Mesenchymal stem cell (in vitro differentiated cells and primary cell): ENCODE measurements at regions not wholly inside any gene's neighbourhood (a gene's known extent, or its start where the extent isn't known, plus 50 kb on each side); places are given as distances from the start of the nearest gene placed in this dataset.

Experiments used
- DNase-seq: peaks from one replicate; pipeline ENCODE4 v3.0.0-alpha.2; 2013
- H2AFZ ChIP-seq: one replicate; pipeline ENCODE4 v1.6.1; 2013; ENCODE audit warnings: low read depth, mild to moderate bottlenecking, control low read depth, inconsistent platforms, low read length, moderate library complexity
- H2AK5ac ChIP-seq: 2 replicates; pipeline ENCODE4 v1.6.1; 2013; ENCODE audit warnings: low read length, moderate library complexity, mild to moderate bottlenecking, inconsistent platforms; ENCODE audit not compliant: severe bottlenecking
- H2BK120ac ChIP-seq: one replicate; pipeline ENCODE4 v1.6.1; 2013; ENCODE audit warnings: low read depth, mild to moderate bottlenecking, inconsistent platforms, low read length, moderate library complexity
- H2BK12ac ChIP-seq, 2 experiments: one replicate each; pipeline ENCODE4 v1.6.1; 2013; ENCODE audit warnings: inconsistent platforms in 2 of 2, low read length in 2 of 2, mild to moderate bottlenecking in 2 of 2, moderate library complexity in 2 of 2, control low read depth in 1 of 2
- H2BK15ac ChIP-seq: one replicate; pipeline ENCODE4 v1.6.1; 2013; ENCODE audit warnings: mild to moderate bottlenecking, low read depth, inconsistent platforms; ENCODE audit not compliant: poor library complexity, severe bottlenecking
- H2BK5ac ChIP-seq: 2 replicates; pipeline ENCODE4 v1.6.1; 2013; ENCODE audit warnings: low read depth, mild to moderate bottlenecking, low read length, control low read depth, inconsistent platforms; ENCODE audit not compliant: poor library complexity, severe bottlenecking
- H3K14ac ChIP-seq, 2 experiments: one replicate each; pipeline ENCODE4 v1.6.1; 2013; ENCODE audit warnings: inconsistent platforms in 2 of 2, low read length in 2 of 2, control low read depth in 1 of 2, mild to moderate bottlenecking in 1 of 2, moderate library complexity in 1 of 2
- H3K18ac ChIP-seq, 2 experiments: one replicate each; pipeline ENCODE4 v1.6.1; 2013; ENCODE audit warnings: inconsistent platforms in 2 of 2, low read length in 2 of 2, control low read depth in 1 of 2, low read depth in 1 of 2, mild to moderate bottlenecking in 1 of 2
- H3K23ac ChIP-seq, 2 experiments: one replicate each; pipeline ENCODE4 v1.6.1; 2013; ENCODE audit warnings: inconsistent platforms in 2 of 2, low read length in 2 of 2, mild to moderate bottlenecking in 2 of 2, moderate library complexity in 2 of 2, control low read depth in 1 of 2
- H3K27ac ChIP-seq: 2 replicates; pipeline ENCODE4 v1.5.1; 2013; ENCODE audit warnings: mild to moderate bottlenecking, moderate library complexity, low read length, control low read depth, inconsistent platforms; ENCODE audit not compliant: poor library complexity, severe bottlenecking
- H3K27me3 ChIP-seq, 2 experiments: 2 replicates each; pipeline versions ENCODE4 v1.6.1 to v1.7.0; 2013; ENCODE audit warnings: low read length in 2 of 2, mild to moderate bottlenecking in 2 of 2, moderate library complexity in 2 of 2, control low read depth in 1 of 2, inconsistent platforms in 1 of 2; ENCODE audit not compliant: control insufficient read depth in 1 of 2, insufficient read depth in 1 of 2
- H3K36me3 ChIP-seq, 2 experiments: 2 replicates each; pipeline versions ENCODE4 v1.6.1 to v1.7.0; 2013; ENCODE audit warnings: low read length in 2 of 2, control low read depth in 1 of 2, inconsistent platforms in 1 of 2, low read depth in 1 of 2, mild to moderate bottlenecking in 1 of 2; ENCODE audit not compliant: insufficient read depth in 2 of 2, control insufficient read depth in 1 of 2
- H3K4ac ChIP-seq, 2 experiments: one replicate each; pipeline ENCODE4 v1.6.1; 2013; ENCODE audit warnings: inconsistent platforms in 2 of 2, low read length in 2 of 2, mild to moderate bottlenecking in 2 of 2, moderate library complexity in 2 of 2, control low read depth in 1 of 2, low read depth in 1 of 2
- H3K4me1 ChIP-seq: 2 replicates; pipeline ENCODE4 v1.6.1; 2013; ENCODE audit warnings: low read depth, low read length, control low read depth; ENCODE audit not compliant: control insufficient read depth, insufficient read depth
- H3K4me2 ChIP-seq: 2 replicates; pipeline ENCODE4 v1.6.1; 2013; ENCODE audit warnings: low read length, mild to moderate bottlenecking, inconsistent platforms; ENCODE audit not compliant: poor library complexity, severe bottlenecking
- H3K4me3 ChIP-seq, 2 experiments: 2 replicates each; pipeline versions ENCODE4 v1.5.1 to v1.7.0; 2013; ENCODE audit warnings: low read length in 2 of 2, mild to moderate bottlenecking in 2 of 2, control low read depth in 1 of 2, low read depth in 1 of 2; ENCODE audit not compliant: insufficient read depth in 1 of 2
- H3K79me1 ChIP-seq: replicated peaks from 2 replicates; pipeline ENCODE4 v1.6.1; 2013; ENCODE audit warnings: mild to moderate bottlenecking, control low read depth, low read length, inconsistent platforms; ENCODE audit not compliant: poor library complexity, severe bottlenecking
- H3K9ac ChIP-seq: 2 replicates; pipeline ENCODE4 v1.7.0; 2013; ENCODE audit warnings: mild to moderate bottlenecking, low read length, moderate library complexity
- H3K9me3 ChIP-seq: 2 replicates; pipeline ENCODE4 v1.7.0; 2013; ENCODE audit warnings: mild to moderate bottlenecking, low read length; ENCODE audit not compliant: control insufficient read depth
- H4K8ac ChIP-seq: one replicate; pipeline ENCODE4 v1.6.1; 2013; ENCODE audit warnings: inconsistent platforms, mild to moderate bottlenecking, low read length, moderate library complexity
- H4K91ac ChIP-seq: one replicate; pipeline ENCODE4 v1.6.1; 2013; ENCODE audit warnings: mild to moderate bottlenecking, low read length, inconsistent platforms
- WGBS: methylation state at CpG from one replicate; pipeline ENCODE4 v1.1.7; 2013; ENCODE audit warnings: mixed read lengths; 5-methylcytosine and 5-hydroxymethylcytosine counted together

- no peak overlapping the region for H3K27ac ChIP-seq
- no peak overlapping the region for H2AK5ac ChIP-seq
- no peak overlapping the region for H2BK5ac ChIP-seq
- no peak overlapping the region for H2BK15ac ChIP-seq
- WGBS: 74% methylated on average over 8 of the region's 8 CpGs
- no peak overlapping the region for H3K4me2 ChIP-seq
- H4K91ac ChIP-seq: no peak overlapping the region
- no peak overlapping the region for H4K8ac ChIP-seq
- H3K4ac ChIP-seq: no peak overlapping the region
- no peaks in the 10 kb centered on the region for H3K36me3 ChIP-seq
- no peak overlapping the region for H3K23ac ChIP-seq
- H3K27me3 ChIP-seq: peaks cover 2 to 5% of the 10 kb centered on the region in 2 experiments
- no peak overlapping the region for H3K18ac ChIP-seq
- no peak overlapping the region for H2BK12ac ChIP-seq
- H3K4me1 ChIP-seq: peaks cover 2% of the 10 kb centered on the region
- H3K9ac ChIP-seq: no peak overlapping the region
- peaks cover 2% of the 10 kb centered on the region for H3K9me3 ChIP-seq
- no peak for DNase-seq
- H2AFZ ChIP-seq: peak overlapping the region; percentile 15
- no peaks in the 10 kb centered on the region for H3K79me1 ChIP-seq
- no peak overlapping the region for H2BK120ac ChIP-seq
- no peak overlapping the region for H3K4me3 ChIP-seq
- H3K14ac ChIP-seq: no peak overlapping the region
Measured at GRCh38 chr2:238742664-238743063, 105.2 kb upstream of the TWIST2 start.

GRCh38 chr2:238743243-238744065 lies 104.4 kb upstream of the TWIST2 start:
- WGBS: 67% methylated on average over 18 of the region's 21 CpGs
- no peak overlapping the region for H2AK5ac ChIP-seq
- no peak overlapping the region for H2BK5ac ChIP-seq
- no peaks in the 10 kb centered on the region for H3K9me3 ChIP-seq
- no peak overlapping the region for H4K91ac ChIP-seq
- H3K18ac ChIP-seq: no peak overlapping the region
- peaks cover 2% of the 10 kb centered on the region in 2 experiments for H3K27me3 ChIP-seq
- no peak overlapping the region for H3K4me2 ChIP-seq
- no peak overlapping the region for H2AFZ ChIP-seq
- no peak overlapping the region for H2BK15ac ChIP-seq
- no peak overlapping the region for H2BK12ac ChIP-seq
- no peaks in the 10 kb centered on the region for H3K36me3 ChIP-seq
- no peak for DNase-seq
- H2BK120ac ChIP-seq: no peak overlapping the region
- no peak overlapping the region for H3K27ac ChIP-seq
- no peaks in the 10 kb centered on the region for H3K79me1 ChIP-seq
- no peak overlapping the region for H3K4me3 ChIP-seq
- no peak overlapping the region for H3K14ac ChIP-seq
- H4K8ac ChIP-seq: no peak overlapping the region
- H3K4ac ChIP-seq: no peak overlapping the region
- no peak overlapping the region for H3K23ac ChIP-seq
- peaks cover 2% of the 10 kb centered on the region for H3K4me1 ChIP-seq
- no peak overlapping the region for H3K9ac ChIP-seq

- H3K27ac ChIP-seq: no peak overlapping the region
- no peak overlapping the region for H4K91ac ChIP-seq
- peaks cover 0 to 2% of the 10 kb centered on the region in 2 experiments for H3K27me3 ChIP-seq
- peaks cover 12% of the 10 kb centered on the region for H3K9me3 ChIP-seq
- H4K8ac ChIP-seq: no peak overlapping the region
- no peak overlapping the region for H3K4me3 ChIP-seq
- H2AFZ ChIP-seq: no peak overlapping the region
- no peaks in the 10 kb centered on the region for H3K36me3 ChIP-seq
- H2BK120ac ChIP-seq: no peak overlapping the region
- H3K9ac ChIP-seq: no peak overlapping the region
- H2BK5ac ChIP-seq: no peak overlapping the region
- no peak overlapping the region for H2BK12ac ChIP-seq
- H2AK5ac ChIP-seq: no peak overlapping the region
- no peak overlapping the region for H3K23ac ChIP-seq
- H3K4ac ChIP-seq: no peak overlapping the region
- no peak overlapping the region for H3K14ac ChIP-seq
- peaks cover 2% of the 10 kb centered on the region for H3K4me1 ChIP-seq
- H3K79me1 ChIP-seq: no peaks in the 10 kb centered on the region
- DNase-seq: no peak
- 82% methylated on average over 13 of the region's 13 CpGs for WGBS
- H3K4me2 ChIP-seq: no peak overlapping the region
- no peak overlapping the region for H3K18ac ChIP-seq
- no peak overlapping the region for H2BK15ac ChIP-seq
Measured at GRCh38 chr2:238744951-238745350, 102.9 kb upstream of the TWIST2 start.

- H3K4me3 ChIP-seq: no peak overlapping the region
- no peak overlapping the region for H2AK5ac ChIP-seq
- no peak overlapping the region for H3K27ac ChIP-seq
- H3K4ac ChIP-seq: no peak overlapping the region
- peaks cover 2% of the 10 kb centered on the region for H3K4me1 ChIP-seq
- no peak overlapping the region for H2BK15ac ChIP-seq
- H4K8ac ChIP-seq: no peak overlapping the region
- H3K9me3 ChIP-seq: peaks cover 22% of the 10 kb centered on the region
- no peak overlapping the region for H2BK120ac ChIP-seq
- H2BK5ac ChIP-seq: no peak overlapping the region
- H3K9ac ChIP-seq: no peak overlapping the region
- WGBS: 68% methylated on average over 5 of the region's 5 CpGs
- no peaks in the 10 kb centered on the region for H3K79me1 ChIP-seq
- H4K91ac ChIP-seq: no peak overlapping the region
- H3K36me3 ChIP-seq: no peaks in the 10 kb centered on the region
- no peak overlapping the region for H3K14ac ChIP-seq
- H3K23ac ChIP-seq: no peak overlapping the region
- H3K4me2 ChIP-seq: no peak overlapping the region
- H3K18ac ChIP-seq: no peak overlapping the region
- H2AFZ ChIP-seq: no peak overlapping the region
- peaks cover 0 to 2% of the 10 kb centered on the region in 2 experiments for H3K27me3 ChIP-seq
- no peak overlapping the region for H2BK12ac ChIP-seq
- no peak for DNase-seq
Measured at GRCh38 chr2:238745997-238746396, 101.9 kb upstream of the TWIST2 start.
